HTR-8/SVneo (cell line): ENCODE measurements at regions not wholly inside any gene's neighbourhood (a gene's known extent, or its start where the extent isn't known, plus 50 kb on each side); places are given as distances from the start of the nearest gene placed in this dataset.
"Not testable (repeated sequence)": the region's sequence is repeated elsewhere in the genome, so short reads cannot be mapped to it uniquely, and the experiment has no call there.

ENCODE experiments used
- DNase-seq: peaks from one replicate; pipeline ENCODE4 v3.0.0; 2011; ENCODE audit warnings: low spot score, mixed read lengths; ENCODE audit not compliant: insufficient read length
- FAIRE-seq: peaks from 2 replicates; lab custom pipeline; 2011; peaks lifted over from hg19 to GRCh38; lab: Jason Lieb, UNC

DNA sequence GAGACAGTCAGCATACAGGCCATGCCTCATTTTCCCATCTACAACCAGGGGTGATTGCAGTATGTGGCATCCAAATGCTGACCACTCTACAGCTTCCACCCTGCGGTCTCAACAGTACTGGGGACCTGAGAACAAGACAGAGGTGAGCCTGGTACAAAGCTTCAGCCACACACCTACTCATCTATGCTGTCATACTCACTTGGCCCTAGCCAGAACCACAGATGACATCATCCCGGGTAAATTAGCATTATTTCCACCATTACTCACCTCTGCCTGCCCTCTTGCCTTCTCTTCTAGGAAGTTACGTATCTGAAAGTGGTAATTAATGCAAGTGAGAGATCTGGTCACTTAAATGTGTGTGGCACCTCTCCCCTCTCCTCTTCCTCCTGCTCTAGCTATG, 208.2 kb upstream of the ARL4C start:
- no peak for DNase-seq
- FAIRE-seq: no peak

DNA sequence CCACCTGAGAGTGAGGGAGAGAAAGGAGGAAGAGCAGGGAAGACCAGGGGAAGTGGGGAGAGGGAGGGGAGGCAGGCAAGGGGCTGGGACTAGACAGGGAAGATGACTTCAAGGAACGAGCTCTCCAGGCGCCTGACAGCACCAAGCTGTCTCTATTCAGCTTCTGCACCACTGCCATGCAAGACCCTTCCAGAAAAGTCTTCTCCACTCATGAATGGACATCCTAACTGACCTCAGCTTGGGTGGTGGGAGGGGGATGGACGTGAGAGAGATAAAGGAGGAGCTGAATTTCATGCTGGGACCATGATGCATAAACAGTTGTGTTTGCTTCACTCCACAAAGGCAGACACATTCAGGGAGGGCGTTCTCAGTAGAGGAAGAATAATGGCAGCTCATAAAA, 206.4 kb upstream of the ARL4C start:
- DNase-seq: no peak
- no peak for FAIRE-seq

DNA sequence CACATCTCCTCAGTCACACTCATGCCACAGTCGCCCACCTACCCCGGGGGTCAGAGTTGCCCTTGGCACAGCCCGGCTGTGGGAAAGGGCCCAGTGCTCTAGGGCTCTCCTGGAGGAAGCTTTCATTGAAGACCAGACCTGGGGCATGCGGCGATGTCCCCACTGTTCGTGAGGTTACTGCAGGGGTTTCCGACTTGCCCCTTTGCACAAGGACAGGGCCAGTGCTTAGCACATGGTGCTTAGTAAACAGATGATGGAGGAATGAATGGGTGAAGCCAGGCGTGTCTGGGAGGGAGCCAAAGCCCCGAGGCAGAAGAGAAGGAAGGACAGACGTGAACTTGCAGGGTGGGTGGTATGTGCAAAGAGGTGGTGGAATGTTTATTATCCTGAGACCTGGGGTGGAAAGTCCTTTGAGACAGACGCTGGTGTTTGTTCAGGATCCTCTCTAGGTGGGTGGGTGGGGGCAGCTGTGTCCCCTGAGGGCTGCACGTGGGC, 205.9 kb upstream of the ARL4C start:
- FAIRE-seq (no peak), DNase-seq (no peak)

DNA sequence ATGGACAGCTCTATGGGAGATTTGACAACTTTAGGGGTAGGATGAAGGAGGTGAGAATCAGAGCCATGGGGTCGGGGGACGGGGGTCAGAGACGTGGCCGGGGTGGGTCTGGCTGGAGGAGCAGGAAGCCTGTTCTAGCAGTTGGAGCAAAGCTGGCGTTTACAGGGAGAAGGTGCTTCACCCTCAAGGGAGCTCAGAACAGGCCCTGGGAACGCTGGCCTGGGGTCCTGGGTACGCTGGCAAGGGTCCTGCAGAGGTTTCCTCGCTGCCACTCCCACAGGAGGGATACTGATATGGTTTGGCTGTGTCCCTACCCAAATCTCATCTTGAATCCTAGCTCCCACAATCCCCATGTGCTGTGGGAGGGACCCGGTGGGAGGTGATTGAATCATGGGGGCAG, 205.0 kb upstream of the ARL4C start:
- no peak for FAIRE-seq
- no peak for DNase-seq

DNA sequence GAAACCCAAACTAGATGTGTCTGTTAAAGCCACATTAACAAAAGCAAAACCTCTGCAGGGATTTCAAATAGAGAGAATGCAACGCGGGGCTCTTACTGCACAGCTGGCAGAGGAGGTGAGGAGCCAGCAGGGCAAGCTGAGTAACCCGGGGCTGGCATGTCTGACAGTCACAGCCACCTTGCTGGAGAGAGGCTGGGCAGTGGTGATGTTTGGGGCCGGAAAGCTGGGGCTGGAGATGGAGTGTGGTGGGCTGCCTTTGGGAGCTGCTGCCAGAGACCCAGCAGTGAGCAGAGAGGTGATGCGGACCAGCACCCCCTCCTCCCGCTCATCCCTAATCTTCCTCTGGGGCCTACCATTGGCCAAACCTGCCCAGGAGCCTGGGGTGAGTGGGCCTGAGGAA, 204.5 kb upstream of the ARL4C start:
- DNase-seq (no peak), FAIRE-seq (no peak)

DNA sequence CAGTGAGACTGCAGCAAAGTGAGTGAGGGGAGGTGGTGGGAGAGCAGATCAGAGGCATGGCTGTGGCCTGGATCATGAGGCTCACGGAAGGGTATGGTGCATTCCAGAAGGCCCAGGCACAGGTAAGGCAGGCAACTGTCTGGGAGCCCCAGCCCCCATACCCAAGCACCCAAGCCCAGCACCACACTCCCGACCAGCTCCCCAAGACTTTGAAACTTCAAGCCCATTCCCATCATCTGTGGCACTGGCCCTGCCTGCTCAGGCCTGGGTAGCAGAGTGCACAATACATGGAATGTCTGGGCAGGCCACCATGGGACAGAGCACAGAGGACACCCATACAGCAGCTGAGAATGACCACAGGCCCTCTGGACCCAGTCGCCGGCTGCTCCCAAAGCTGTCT, 202.6 kb upstream of the ARL4C start:
- DNase-seq (no peak), FAIRE-seq (no peak)

DNA sequence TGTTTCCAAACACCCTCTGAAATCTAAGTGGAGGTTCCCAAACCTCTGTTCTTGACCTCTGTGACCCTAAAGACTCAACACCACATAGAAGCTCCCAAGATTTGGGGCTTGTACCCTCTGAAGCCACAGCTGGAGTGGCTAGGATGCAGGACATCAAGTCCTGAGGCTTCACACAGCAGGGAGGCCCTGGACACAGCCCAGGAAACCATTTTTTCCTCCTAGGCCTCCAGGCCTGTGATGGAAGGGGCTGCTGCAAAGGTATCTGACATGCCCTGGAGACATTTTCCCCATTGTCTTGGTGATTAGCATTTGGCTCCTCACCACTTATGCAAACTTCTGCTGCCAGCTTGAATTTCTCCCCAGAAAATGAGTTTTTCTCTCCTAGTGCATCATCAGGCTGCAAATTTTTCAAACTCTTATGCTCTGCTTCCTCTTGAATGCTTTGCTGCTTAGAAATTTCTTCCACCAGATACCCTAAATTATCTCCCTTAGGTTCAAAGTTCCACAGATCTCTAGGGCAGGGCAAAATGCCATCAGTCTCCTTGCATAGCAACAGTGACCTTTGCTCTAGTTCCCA, 200.5 kb upstream of the ARL4C start:
- FAIRE-seq: not testable (repeated sequence)

DNA sequence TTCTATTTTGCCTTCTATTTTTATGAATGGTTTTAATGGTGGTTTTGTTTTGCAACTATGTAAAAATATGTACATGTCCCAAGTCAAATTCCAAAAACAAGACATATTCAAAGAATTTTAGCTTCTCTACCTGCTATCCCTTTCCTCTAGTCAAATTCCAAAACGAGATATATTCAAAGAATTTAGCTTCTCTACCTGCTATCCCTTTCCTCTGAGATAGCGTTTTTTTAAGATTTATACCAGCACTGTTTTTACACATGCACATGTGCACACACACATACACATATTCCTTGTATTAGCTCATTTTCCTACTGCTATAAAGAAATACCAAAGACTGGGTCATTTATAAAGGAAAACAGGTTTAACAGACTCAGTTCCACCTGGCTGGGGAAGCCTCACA, 199.1 kb upstream of the ARL4C start:
- DNase-seq (no peak), FAIRE-seq (no peak)

More for the DNA sequence above, 200.5 kb upstream of the ARL4C start:
- not testable (repeated sequence) for DNase-seq

DNA sequence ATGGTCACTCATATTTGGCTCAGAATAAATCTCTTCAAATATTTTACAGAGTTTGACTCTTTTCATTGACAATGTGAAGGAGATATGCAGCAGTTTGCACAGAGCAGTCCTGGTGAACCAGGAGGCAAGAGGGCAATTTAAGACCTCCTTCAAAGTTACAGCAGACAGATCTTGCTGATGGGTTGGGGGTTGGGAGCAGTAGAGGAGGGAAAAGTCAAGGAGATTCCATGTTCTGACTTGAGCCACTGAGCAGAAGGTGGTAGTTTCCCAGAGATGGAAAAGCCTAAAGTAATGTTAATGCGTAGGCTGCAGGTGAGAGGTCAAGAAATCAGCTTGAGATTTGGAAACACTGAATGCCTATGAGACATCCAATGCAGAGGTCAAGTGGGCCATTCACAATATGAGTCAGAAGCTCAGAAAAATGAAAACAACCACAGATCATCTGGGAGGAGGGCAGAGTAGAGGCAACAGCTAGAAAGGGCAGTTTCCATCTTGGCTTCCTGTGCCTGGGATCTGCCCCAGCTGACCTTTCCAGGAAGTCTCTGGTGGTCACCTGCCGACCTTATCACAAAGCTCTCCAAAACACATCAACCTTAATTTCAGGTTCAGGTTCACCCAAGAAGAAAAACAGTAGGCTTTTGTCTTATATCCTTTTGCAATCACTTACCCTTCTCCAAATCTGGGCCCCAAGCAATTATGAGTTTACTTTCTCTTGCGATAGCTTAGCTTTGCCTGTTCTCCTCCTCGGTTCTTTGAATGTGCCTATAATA, 197.5 kb upstream of the ARL4C start:
- DNase-seq (peak; percentile 56), FAIRE-seq (peak; percentile 69)

DNA sequence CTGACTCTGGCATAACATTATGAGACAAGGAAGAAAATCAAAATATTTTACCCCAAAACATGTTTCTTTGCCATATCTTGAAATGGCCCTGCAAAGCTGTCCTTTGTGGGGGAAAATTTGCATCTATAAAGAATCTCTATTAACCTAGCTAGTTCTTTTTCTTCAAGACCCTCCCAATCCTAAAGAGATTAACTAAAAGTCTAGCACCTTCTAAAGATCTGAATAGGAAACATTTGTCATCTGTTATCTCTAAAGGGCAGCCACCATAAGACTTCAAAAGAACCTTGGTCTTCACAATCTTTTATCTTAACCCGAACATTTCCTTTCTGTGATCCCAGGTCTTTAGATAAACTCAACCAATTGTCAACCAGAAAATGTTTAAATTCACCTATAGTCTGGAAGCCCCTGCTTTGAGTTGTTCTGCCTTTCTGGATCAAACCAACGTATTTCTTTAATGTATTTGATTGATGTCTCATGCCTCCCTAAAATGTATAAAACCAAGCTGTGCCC, 196.9 kb upstream of the ARL4C start:
- FAIRE-seq, DNase-seq: not testable (repeated sequence)

DNA sequence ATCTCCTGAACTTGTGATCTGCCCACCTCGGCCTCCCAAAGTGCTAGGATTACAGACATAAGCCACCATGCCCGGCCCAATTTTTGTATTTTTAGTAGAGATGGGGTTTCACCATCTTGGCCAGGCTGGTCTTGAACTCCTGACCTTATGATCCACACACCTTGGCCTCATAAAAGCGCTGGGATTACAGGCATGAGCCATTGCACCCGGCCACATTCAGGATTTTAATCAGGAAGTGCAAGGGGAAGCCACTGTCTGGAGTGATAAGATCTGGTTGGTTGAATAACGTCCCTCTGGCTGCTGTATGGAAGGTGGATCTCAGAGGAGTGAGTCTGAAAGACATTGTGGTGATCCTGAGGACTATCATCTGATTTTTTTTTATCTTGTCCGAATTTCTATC, 196.3 kb upstream of the ARL4C start:
- not testable (repeated sequence) for FAIRE-seq

DNA sequence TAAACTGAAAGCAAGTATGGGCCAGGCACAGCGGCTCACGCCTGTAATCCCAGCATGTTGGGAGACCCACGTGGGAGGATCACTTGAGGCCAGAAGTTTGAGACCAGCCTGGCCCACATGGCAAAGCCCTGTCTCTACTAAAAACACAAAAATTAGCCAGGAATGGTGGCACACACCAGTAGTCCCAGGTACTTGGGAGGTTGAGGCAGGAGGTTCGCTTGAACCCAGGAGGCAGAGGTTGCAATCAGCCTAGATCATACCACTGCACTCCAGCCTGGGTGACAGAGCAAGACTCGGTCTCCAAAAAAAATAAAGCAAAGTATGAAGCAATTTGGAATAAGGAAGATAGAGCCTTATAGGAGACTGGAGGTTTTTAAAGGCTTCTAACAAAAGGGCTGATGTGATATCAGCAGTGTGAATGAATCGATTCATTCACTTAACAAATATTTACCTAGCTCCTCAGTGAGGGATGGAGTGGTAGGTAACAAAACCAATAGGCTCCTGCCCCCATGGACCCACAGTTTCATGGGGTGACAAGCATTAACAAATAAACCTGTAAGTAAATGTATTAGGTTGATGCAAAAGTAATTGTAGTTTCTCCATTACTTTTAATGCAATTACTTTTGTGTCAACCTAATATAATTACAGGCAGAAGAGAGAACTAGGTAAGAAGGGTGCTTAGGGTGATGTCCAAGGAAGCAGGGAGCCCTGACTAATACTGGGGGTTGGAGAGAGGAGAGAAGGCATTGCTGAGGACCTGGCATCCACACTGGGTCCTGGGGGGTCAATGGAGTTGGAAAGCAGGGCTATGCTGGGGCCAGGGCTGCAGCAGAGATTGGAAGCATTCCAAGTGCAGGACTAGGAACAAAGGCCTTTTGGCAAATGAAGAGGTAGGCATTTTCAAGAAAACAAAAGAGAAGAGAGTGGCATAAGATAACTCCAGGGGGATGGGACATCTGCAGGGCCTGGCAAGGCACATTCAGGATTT, 195.4 kb upstream of the ARL4C start:
- FAIRE-seq (no peak), DNase-seq (no peak)

More for the DNA sequence above, 196.3 kb upstream of the ARL4C start:
- DNase-seq: not testable (repeated sequence)

DNA sequence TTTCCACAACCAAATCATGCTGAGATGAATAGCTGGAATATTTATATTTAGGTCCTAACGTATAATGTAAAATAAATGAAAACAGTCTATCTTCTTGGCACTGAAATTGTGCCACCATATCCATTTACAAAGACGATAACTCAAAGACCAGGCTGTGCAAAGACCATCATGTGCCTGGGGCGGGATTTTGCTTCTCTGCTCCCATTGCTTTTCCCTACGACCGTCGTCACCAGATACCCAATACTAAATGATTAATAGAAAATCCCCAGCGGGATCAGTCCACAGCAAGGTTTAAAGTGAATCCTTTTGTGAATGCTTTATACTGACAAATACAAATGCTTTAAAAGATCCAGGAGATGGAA, 194.3 kb upstream of the ARL4C start:
- DNase-seq (no peak), FAIRE-seq (no peak)

DNA sequence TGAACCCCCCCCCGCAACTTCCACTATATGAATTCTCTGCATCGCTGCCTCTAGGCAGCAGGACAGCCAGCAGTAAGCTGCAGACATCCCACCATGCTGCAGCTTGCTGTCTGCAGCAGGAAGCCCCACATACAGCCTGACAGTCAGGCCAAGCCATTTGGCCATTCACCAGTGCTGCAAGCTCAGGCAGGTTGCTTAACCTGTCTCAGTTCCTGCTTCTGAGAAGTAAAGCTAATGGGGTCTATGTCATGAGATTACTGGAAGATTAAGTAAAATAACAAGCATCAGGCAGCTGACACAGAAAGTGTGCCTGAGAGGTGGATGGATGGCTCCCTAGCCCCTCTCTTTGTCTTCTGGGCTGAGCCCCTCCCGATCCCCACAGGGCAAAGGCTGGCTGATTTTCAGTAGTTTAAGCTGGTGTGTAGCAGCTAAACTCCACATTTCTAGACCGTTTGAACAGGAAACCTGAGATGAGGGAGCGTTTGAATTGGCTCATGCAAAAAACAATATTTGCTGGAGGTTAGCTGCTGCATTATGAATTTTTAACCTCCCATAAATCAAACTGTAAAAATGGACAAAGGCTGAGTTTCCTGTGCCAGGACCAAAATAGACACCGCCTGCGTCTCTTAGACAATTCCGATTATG, 193.8 kb upstream of the ARL4C start:
- no peak for FAIRE-seq
- DNase-seq: no peak

DNA sequence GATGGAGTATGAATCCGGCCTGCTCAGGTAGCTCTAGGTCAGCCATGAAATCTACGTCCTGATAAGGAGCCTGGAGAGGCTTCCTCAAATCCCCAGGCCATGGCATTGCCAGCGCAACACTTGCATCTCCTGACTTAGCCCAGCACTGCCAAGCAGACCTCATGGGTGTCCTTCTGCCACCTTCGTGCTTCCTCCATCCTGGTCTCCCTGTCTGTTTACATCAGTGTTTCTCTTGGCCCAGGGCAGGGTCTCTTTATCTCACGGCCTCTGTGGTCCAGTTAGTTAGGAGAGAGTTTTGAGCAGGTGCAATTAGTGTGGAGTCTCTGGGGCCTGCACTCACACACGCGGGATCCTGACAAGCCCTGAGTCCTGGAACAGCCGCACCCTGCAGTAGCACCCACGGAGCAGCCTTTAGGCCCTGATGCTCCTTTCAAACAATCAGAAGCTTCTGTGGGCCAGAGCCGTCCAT, 193.1 kb upstream of the ARL4C start:
- DNase-seq (no peak), FAIRE-seq (no peak)

DNA sequence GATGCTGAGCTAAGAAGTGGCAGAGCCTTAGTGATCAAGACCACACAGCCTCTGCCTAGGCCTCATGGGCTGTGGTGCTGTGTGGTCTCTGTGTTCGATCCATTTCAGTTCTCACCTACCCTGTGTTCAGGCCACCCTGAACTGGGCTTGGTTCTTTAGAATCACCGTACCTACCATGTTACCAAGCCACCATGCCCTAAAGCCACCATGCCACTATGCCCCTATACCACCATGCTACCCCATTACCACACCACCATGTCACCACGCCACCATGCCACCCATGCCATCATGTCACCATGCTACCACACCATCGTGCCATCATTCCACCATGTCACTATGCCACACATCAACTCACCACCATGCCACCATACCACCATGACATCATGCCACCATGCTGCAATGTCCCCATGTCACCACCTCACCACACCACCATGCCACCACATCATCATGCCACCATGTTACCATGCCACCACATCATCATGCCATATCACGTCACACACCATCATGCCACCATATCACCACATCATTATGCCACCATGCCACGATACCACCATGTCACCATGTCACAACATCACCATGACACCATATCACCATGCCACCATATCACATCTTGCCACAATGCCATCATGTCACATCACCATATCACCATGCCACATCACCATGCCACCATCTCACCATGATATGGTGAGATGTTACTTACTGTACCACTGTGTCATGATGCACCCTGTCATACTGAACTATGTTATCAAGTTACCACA, 191.0 kb upstream of the ARL4C start:
- DNase-seq: no peak
- FAIRE-seq: peak; percentile 99

DNA sequence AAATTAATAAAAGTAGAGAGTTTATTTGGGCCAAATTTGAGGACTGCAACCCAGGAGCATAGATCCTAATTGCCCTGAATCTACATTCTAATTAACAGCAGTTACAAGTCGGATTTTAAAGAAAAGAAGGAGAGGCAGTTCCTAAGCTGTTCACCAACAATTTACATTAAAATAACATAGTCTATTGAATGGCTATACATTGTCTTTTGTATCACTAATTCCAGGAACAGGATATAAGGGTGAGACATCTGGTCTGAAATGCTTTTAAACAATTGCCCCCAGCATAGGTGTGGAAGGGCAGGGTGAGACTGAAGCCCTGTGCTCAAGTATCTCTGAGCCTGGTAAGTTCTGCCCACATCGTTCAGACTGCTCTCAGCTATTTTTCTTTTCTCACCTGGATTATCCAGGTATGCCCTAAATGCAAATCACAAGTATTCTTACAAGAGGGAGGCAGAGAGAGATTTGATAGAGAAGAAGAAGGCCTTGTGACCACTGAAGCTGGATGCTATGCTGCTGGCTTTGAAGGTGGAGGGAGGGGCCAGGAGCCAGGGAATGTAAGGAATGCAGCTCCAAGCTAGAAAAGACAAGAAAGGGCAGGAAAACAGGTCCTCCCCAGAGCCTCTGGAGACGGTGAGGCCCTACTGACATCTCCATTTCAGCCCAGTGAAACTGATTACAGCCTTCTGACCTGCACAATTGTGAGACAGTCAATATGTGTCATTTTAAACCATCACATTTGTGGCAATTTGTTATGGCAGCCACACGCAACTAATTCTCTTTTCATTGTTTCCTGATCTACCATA, 189.4 kb upstream of the ARL4C start:
- peak; percentile 54 for FAIRE-seq
- DNase-seq: no peak

DNA sequence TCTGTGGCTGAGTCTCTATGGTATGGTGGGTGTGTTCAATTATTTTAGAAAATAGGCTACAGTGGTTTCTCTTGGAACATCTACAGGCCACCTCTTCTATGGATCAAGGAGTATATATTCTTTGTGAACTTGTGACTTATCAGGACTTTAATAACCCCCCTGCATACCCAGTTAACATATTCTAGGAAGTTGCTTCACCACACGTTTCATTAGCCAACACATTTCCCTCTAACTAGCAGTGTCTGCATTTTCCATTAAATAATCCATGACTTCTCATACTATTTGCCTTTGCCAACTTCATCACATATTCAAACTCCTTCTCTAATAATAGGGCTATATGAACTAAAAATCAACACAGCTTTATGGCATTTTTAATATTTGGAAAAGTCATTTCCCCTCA, 187.6 kb upstream of the ARL4C start:
- DNase-seq (no peak), FAIRE-seq (no peak)
